ENCODE measurements at regions not wholly inside any gene's neighbourhood (a gene's known extent, or its start where the extent isn't known, plus 50 kb on each side); places are given as distances from the start of the nearest gene placed in this dataset.

DNA sequence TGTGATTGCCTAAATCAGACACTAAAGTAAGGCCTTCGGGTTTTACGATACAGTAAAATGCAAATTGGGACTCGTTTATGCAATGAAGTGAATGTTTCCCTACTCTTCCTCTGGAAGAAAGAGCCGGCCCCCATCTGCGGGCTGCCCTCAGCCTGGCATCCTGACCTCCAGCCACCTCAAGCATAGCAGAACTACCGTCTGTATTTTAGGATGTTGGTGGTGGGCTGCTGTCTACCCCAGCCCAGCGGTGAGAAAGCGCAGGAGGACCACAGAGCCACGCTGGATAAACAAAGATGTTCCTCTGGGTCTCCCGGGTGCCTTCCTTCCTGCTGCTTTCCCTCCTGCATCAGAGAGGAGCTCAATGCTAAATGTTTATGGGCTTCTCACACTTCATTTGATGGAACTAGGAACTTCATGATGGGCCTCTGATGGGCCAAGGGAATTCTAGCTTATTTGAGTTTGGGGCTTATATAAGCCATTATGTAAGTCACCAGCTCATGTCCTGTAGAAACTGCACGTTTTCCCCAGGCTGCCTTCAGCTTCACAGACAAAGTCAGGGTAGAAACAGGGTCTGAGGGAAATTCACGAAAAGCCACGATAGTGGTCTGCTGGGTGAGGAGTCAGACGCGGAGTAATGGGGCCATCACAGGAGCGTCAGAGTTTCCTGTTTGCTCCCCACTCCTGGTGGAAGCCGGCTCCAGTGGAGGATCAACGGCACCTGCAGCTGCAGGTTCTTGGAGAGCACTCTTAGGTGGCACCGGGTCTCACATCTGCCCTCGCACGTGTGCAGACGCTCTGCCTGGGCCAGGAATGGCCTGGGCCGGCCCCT, 287.4 kb downstream of the BRD1 start:
- TF ChIP-seq, protein P1, sequence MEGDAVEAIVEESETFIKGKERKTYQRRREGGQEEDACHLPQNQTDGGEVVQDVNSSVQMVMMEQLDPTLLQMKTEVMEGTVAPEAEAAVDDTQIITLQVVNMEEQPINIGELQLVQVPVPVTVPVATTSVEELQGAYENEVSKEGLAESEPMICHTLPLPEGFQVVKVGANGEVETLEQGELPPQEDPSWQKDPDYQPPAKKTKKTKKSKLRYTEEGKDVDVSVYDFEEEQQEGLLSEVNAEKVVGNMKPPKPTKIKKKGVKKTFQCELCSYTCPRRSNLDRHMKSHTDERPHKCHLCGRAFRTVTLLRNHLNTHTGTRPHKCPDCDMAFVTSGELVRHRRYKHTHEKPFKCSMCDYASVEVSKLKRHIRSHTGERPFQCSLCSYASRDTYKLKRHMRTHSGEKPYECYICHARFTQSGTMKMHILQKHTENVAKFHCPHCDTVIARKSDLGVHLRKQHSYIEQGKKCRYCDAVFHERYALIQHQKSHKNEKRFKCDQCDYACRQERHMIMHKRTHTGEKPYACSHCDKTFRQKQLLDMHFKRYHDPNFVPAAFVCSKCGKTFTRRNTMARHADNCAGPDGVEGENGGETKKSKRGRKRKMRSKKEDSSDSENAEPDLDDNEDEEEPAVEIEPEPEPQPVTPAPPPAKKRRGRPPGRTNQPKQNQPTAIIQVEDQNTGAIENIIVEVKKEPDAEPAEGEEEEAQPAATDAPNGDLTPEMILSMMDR (IDR thresholded peaks at IDR 0.05), result no peak
- TF ChIP-seq ZFX (IDR thresholded peaks at IDR 0.05; ENCODE audit: borderline replicate concordance), result no peak
